HEK293 (cell line): ENCODE measurements at regions not wholly inside any gene's neighbourhood (a gene's known extent, or its start where the extent isn't known, plus 50 kb on each side); places are given as distances from the start of the nearest gene placed in this dataset.

ENCODE experiments used
- CTCF ChIP-seq: fragments of 450-650 bp; formaldehyde crosslinking; IDR thresholded peaks from 2 replicates; pipeline ENCODE4 v1.5.1; 2016; ENCODE audit warnings: missing biosample characterization, missing genetic modification characterization
- PBX3 ChIP-seq: sonication (generic); formaldehyde crosslinking; IDR thresholded peaks from 2 replicates; pipeline ENCODE4 v1.8.1; 2022; ENCODE audit warnings: mild to moderate bottlenecking, moderate library complexity, missing genetic modification reagents
- PRDM10 ChIP-seq: fragments of 450-650 bp; formaldehyde crosslinking; IDR thresholded peaks from 2 replicates; pipeline ENCODE4 v1.5.1; 2016; ENCODE audit warnings: missing biosample characterization, missing genetic modification characterization
- REST ChIP-seq: fragments of 450-650 bp; formaldehyde crosslinking; IDR thresholded peaks from 2 replicates; pipeline ENCODE4 v1.5.1; 2016; ENCODE audit warnings: missing biosample characterization, missing genetic modification characterization
- SETDB1 ChIP-seq: IDR thresholded peaks from one replicate; pipeline ENCODE4 v1.6.1; 2017; ENCODE audit warnings: mild to moderate bottlenecking, low read length, moderate library complexity, mixed read lengths; ENCODE audit not compliant: insufficient read length
- SP2 ChIP-seq: fragments of 450-650 bp; formaldehyde crosslinking; IDR thresholded peaks from 2 replicates; pipeline ENCODE4 v1.5.1; 2016; ENCODE audit warnings: missing biosample characterization, missing genetic modification characterization
- ZBTB21 ChIP-seq: fragments of 450-650 bp; formaldehyde crosslinking; IDR thresholded peaks from 2 replicates; pipeline ENCODE4 v1.5.1; 2017; ENCODE audit warnings: missing biosample characterization, missing genetic modification characterization
- ZNF223 ChIP-seq: fragments of 450-650 bp; formaldehyde crosslinking; IDR thresholded peaks from 2 replicates; pipeline ENCODE4 v1.5.1; 2016; ENCODE audit warnings: missing biosample characterization, missing genetic modification characterization
- ZNF510 ChIP-seq: fragments of 450-650 bp; formaldehyde crosslinking; IDR thresholded peaks from 2 replicates; pipeline ENCODE4 v1.5.1; 2018; ENCODE audit warnings: mild to moderate bottlenecking, missing genetic modification characterization, missing biosample characterization; ENCODE audit not compliant: insufficient replicate concordance
- ZNF558 ChIP-seq: fragments of 450-650 bp; formaldehyde crosslinking; IDR thresholded peaks from 2 replicates; pipeline ENCODE4 v1.5.1; 2016; ENCODE audit warnings: missing biosample characterization, missing genetic modification characterization
- ZNF580 ChIP-seq: fragments of 450-650 bp; formaldehyde crosslinking; IDR thresholded peaks from 2 replicates; pipeline ENCODE4 v1.5.1; 2016; ENCODE audit warnings: missing biosample characterization, missing genetic modification characterization

- no peak for TF ChIP-seq PBX3 (CRISPR knock-in tag)
- TF ChIP-seq CTCF (tag by site-specific recombination): no peak
- TF ChIP-seq REST (tag by site-specific recombination): no peak
- TF ChIP-seq SETDB1: no peak
- TF ChIP-seq SP2 (tag by site-specific recombination): no peak
- no peak for TF ChIP-seq PRDM10 (tag by site-specific recombination)
- no peak for TF ChIP-seq ZBTB21 (tag by site-specific recombination)
- TF ChIP-seq ZNF558 (tag by site-specific recombination): no peak
- TF ChIP-seq ZNF223 (tag by site-specific recombination): no peak
- no peak for TF ChIP-seq ZNF510 (tag by site-specific recombination)
- no peak for TF ChIP-seq ZNF580 (tag by site-specific recombination)
Observed at GRCh38 chr9:81073821-81074220, 615.5 kb downstream of the TLE1 start.
